GM23248 (cell line): ENCODE measurements at regions not wholly inside any gene's neighbourhood (a gene's known extent, or its start where the extent isn't known, plus 50 kb on each side); places are given as distances from the start of the nearest gene placed in this dataset.

Experiments used
- EZH2 ChIP-seq: fragments of 200-600 bp; sonication (generic); IDR thresholded peaks from 2 replicates; pipeline ENCODE4 v1.6.1; 2018; ENCODE audit warnings: antibody characterized with exemption, mild to moderate bottlenecking; ENCODE audit not compliant: insufficient read depth, poor library complexity, severe bottlenecking
- EZH2phosphoT487 ChIP-seq: fragments of 200-600 bp; sonication (generic); IDR thresholded peaks from 2 replicates; pipeline ENCODE4 v1.6.1; 2018; ENCODE audit warnings: antibody characterized with exemption, moderate library complexity, mild to moderate bottlenecking, low read depth; ENCODE audit not compliant: insufficient read depth

DNA sequence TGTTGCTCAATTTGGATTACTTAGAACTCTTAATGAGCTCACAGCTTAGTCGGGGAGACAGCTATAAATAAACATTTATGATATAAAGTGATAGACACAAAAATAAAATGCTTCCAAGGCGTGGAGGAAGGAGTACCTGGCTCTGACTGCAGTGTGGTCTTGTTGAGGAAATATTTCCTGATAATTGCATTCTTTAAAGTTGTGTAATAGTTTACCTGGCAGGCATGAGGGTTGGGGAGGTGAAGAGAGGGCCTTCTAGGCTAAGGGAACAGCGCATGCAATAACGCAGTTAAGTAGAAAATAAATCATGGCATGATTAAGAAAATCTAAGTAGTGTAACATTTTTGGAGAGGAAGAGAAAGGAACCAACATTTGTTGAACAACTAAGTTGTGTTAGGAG lies 260.5 kb upstream of the ATP2B1 start:
- no peak for TF ChIP-seq EZH2
- TF ChIP-seq EZH2phosphoT487, result no peak
